ENCODE measurements at regions not wholly inside any gene's neighbourhood (a gene's known extent, or its start where the extent isn't known, plus 50 kb on each side); places are given as distances from the start of the nearest gene placed in this dataset.
"Not testable (repeated sequence)": the region's sequence is repeated elsewhere in the genome, so short reads cannot be mapped to it uniquely, and the experiment has no call there.

DNA sequence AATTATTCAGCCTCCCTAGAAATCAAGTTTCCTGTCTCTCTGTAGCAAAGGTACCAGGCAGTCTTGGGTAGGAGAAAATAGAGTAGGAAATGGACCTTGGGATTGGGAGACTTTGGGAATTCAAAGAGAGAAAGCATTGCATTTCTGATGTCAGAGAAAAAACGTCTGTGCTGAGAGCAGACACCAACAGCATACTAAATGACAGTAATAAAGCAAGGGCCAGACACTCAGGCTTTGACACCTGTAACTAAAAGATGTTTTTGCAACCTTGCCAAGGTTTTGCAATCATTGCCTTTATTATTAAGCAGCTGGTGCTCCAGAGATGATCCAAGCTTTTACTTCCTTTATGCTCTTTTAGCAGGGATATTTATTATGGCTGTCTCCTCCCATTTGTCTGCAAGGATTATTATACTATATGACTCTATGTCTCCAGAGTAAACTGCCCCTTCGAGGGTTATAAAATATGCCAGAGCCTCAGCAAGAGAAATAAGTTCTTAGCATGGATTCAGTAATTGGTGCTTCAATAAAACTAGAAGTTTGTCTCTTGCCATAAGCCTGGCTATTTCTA, 85.2 kb upstream of the GRAMD1B start:
- no peak for DNase-seq (ENCODE audit: low read depth in 3 of 3)

DNA sequence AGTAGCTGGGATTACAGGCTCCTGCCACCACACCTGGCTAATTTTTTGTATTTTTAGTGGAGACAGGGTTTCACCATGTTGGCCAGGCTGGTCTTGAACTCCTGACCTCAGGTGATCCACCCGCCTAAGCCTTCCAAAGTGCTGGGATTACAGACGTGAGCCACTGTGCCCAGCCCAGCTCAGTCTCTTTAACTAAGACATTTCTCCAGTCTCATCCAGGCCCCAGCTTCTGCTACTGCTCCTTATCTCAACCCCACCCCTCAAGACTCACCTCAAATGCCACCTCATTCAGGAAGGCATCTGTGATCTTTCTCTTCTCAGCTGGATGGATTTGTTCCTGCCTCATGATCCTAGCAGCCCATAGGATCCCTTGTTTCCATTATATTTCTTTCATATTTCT, 85.9 kb upstream of the GRAMD1B start:
- DNase-seq (ENCODE audit: low read depth in 3 of 3), result not testable (repeated sequence)

GRCh38 chr11:123338997-123339752, 90.9 kb upstream of the GRAMD1B start:
- DNase-seq (ENCODE audit: low read depth in 3 of 3), result no peak

DNA sequence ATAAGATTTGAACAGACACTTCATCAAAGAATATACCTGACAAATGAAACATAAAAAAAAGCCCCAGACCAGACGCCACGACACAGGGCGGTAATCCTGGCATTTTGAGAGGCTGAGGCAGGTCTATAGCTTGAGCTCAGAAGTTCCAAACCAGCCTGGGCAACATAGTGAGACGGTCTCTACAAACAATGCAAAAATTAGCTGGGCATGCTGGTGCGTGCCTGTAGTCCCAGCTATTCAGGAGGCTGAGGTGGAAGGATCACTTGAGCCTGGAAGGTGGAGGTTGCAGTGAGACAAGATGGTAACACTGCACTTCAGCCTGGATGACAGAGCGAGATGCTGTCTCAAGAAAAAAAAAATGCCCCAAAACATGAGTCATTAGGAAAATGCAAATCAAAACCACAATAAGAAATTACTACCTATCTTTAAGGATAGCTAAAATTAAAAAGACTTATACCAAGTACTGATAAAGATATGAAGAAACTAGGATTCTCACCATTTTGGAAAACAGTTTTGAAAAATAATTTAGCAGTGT, 91.7 kb upstream of the GRAMD1B start:
- no peak for DNase-seq (ENCODE audit: low read depth in 3 of 3)

GRCh38 chr11:123334925-123335324, 95.1 kb upstream of the GRAMD1B start:
- no peak for DNase-seq (ENCODE audit: low read depth in 3 of 3)

DNA sequence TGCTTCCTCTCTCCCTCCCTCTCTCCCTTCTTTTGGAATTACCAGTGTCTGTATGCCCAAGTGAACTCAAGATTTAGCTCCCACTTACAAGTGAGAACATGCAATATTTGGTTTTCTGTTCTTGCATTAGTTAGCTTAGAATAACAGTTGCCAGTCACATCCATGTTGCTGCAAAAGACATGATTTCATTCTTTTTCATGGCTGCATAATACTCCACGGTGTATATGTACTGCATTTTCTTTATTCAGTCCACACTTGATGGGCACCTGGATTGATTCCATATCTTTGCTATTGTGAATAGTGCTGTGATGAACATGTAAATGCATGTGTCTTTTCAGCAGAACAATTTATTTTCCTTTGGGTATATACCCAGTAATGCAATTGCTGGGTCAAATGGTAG, 97.5 kb upstream of the GRAMD1B start:
- DNase-seq (ENCODE audit: low read depth in 3 of 3), result not testable (repeated sequence)

DNA sequence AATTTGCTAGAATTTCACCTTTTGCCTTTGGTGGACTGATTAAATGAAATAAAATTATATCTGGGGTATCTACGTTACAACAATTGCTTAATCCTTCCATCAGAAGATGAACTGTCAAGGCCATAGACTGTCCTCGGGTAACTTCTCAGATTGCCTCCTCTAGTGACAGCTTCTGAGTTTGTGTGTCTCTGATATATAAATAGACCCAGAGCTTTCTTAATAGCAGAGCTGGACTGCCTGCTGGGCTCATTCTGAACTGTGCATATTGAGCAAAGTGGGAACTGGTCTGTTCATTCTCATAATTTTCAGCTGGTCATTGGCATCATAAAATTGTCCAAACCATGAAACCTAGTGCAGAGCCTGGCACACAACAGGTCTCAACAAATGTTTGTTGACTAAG, 99.1 kb upstream of the GRAMD1B start:
- no peak for DNase-seq (ENCODE audit: low read depth in 3 of 3)

DNA sequence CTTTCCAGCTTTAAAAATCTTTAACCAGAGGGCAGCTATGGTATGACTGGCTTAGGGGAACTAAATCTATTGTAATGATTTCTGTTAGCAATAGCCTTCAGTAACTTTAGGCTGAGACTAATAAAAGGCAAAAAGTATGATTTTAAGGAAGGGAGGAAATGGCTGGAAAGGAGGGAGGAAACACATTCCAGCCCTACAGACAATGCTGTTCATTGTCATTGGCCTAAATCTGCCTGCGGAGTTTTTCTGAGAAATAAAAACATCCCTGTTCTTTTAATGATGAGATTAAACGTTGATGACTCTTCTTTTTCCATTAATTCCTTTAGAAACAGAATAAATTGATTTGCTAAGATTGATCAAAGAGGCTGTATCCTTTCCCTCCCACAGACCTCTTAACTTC, 99.6 kb upstream of the GRAMD1B start:
- DNase-seq (ENCODE audit: low read depth in 3 of 3), result no peak

DNA sequence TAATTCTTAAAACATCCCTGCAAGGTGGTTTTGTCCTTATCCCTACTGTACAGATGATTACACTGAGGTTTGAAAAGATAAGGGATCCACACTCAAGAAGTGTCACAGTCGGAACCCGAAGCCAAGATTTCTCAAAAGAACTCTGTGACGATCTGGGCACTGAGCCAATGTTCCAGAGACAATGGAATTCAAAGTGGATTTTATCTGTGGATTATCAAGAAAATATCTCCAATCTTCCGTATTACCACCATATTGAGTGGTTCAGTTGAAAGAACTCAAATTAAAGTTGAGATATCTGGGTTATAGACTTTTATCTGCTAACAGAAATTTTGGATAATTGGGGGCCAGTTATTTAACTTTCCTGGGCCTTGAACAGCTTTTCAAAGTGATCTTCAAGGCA, 100.0 kb upstream of the GRAMD1B start:
- DNase-seq (ENCODE audit: low read depth in 3 of 3), result no peak

GRCh38 chr11:123328281-123328867, 101.7 kb upstream of the GRAMD1B start:
- DNase-seq (ENCODE audit: low read depth in 3 of 3), result no peak

DNA sequence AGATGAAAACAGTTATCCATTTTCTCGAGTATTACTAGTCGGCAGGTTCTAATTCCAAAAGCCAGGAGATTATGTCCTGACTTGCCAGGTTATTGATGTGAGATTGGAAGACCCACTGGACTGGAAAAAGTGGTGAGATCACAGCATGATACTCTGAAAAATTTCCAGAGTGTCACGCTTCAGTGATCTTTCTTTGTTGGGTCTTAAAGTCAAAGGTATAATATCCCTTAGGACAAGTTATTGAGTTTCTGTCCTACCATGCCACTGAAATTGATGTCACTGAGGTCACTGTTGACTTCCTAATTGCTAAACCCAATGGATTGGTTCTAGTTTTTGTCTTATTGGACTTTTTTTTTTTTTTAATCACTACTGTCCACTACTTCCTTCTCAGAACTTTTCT, 104.5 kb upstream of the GRAMD1B start:
- no peak for DNase-seq (ENCODE audit: low read depth in 3 of 3)

DNA sequence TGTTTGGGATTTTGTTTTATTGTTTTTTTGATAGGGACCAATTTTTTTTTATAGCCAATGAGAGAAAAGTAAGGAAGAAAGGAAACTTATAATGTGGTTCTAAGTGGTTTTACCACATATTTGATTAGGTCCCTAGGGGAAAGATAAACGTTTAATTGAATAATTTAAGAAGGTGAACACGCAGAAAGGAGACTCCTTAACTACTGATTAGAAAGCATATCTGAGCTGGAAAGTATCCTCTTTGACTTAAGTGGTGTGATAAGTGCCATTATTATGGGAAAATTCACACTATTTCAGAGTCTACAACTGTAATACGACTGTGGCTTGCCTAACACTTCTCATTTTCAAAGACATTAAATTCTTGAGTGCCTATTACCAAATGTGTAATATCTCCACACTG, 106.5 kb upstream of the GRAMD1B start:
- no peak for DNase-seq (ENCODE audit: low read depth in 3 of 3)

DNA sequence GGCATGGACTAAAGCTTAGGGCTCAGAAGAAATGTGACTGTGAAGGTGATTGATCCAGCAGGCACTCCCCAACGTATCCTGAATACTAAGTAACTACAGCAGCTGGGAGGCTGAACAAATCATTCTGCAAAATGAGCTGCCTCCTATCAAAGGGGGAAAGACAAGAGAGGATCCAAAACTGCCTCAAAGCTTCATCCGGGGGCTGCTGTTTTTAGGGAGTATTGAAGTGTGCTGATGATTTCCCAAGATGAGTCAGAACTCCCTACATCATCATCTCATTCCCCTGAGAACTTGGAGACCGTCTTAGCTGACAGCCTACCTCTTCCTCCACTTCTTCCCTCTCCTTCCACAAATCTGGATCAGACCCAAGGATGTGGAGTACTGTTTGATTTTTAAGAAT, 108.4 kb upstream of the GRAMD1B start:
- no peak for DNase-seq (ENCODE audit: low read depth in 3 of 3)

DNA sequence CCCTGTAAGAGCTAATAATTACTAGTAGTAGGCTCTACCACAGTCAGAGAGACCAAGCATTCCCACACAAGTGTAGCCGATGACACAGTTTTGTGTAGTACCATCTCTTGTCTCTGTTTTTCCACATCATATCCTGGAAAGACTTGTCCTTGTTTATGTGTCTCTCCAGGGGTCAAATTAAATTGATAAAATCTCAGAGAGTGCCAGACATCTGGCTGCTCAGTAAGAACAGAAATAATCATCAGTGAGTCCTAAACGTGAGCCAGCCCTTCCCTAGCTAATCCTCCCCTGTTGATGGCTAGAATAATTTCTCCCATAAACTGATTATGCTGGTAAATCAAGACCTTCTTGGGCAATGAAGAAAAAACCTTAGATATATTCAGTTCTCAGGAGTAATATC, 111.4 kb upstream of the GRAMD1B start:
- DNase-seq (ENCODE audit: low read depth in 3 of 3), result no peak

DNA sequence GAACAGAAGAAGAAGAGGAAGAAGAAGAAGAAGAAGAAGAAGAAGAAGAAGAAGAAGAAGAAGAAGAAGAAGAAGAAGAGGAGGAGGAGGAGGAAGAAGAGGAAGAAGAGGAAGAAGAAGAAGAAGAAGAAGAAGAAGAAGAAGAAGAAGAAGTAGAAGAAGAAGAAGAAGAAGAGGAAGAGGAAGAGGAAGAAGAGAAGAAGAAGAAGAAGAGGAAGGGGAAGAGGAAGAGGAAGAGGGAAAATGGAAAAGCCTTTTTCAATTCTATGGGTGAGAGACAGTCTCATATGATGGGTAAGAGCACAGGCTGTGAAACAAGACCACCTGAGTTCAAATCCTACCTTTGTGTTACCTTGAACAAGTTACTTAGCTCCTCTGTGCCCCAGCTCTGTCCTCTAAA, 111.9 kb upstream of the GRAMD1B start:
- not testable (repeated sequence) for DNase-seq (ENCODE audit: low read depth in 3 of 3)

- no peak for DNase-seq (ENCODE audit: low read depth in 3 of 3)
Measured at GRCh38 chr11:123316003-123316402, 114.1 kb upstream of the GRAMD1B start.

DNA sequence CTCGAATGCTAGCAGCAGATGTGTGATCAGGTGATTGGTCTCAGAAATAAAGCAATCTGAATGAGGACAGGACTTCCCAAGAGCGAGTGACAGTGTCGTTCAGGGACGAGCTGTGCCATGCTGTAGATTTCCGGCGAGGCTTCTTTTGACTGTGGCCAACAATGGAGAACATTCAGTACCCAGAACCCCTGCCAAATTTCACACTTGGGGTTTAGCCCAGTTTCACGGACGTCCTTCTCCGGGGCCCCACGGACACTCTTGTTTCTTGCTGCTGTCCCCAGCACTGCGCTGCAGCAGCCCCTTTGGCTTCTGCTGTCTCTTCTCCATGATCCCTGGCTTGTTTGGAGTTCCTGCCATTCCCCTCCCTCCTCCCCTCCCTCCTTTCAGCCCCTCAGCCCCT, 115.1 kb upstream of the GRAMD1B start:
- DNase-seq (ENCODE audit: low read depth in 3 of 3), result no peak

- DNase-seq (ENCODE audit: low read depth in 3 of 3), result no peak
Measured at GRCh38 chr11:123313262-123313661, 116.8 kb upstream of the GRAMD1B start.

DNA sequence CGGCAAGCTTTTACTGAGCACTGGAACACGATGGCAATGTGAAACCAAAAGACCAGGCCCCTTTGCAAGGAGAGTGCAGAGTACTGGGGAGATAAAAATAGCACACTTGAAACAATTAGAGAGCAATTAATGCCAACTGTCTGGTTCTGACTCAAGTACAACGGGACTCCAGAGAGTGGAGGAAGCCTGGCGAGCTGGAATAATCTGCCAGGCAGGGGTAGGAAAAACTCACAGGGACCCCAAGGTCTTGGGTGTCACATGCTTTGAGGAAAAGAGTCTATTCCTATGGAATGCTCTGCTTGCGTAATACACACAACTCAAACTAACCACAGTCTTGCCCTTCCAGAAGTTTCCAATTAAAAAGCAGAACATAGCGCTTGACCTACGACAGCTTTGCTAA, 113.0 kb upstream of the CLMP start:
- DNase-seq (ENCODE audit: low read depth in 3 of 3), result no peak

- no peak for DNase-seq (ENCODE audit: low read depth in 3 of 3)
Measured at GRCh38 chr11:123307276-123307675, 112.2 kb upstream of the CLMP start.

GRCh38 chr11:123306531-123306930, 111.5 kb upstream of the CLMP start:
- no peak for DNase-seq (ENCODE audit: low read depth in 3 of 3)

GRCh38 chr11:123305601-123306375, 110.7 kb upstream of the CLMP start:
- no peak for DNase-seq (ENCODE audit: low read depth in 3 of 3)
